ENCODE measurements at regions not wholly inside any gene's neighbourhood (a gene's known extent, or its start where the extent isn't known, plus 50 kb on each side); places are given as distances from the start of the nearest gene placed in this dataset.

DNA sequence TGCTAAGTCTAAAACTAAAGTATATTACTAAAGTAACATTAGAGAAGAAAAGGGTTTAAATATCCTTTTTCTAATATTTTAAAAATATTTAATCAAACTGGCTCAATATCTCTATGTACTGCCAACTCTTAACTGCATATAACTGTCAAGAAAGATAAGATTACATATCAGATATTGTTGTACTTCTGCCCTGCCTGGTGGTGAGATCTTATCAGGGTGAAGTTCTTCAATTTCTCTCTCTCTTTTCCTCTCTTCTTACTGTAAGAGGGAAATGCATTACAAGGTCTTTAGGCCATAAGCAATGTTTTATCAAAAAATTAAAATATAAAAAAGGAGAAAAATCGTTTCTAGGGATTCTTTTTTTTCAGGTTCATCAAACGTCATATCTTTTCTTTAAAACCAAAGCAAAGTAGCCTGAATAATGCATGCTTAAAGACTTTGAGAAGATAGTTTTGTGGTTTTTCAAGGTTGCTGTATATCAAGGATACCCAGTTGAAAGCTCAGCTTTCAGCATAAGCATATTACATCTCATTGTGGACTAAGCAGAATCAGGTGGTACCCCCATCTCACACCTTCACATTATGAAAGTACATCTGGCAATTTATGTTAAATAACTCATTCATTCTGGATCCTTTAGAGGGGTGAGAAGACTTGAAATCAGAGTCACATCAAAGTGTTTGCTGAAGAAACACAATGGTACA is 1625.7 kb upstream of the SLC10A2 start:
- TF ChIP-seq, protein P1, sequence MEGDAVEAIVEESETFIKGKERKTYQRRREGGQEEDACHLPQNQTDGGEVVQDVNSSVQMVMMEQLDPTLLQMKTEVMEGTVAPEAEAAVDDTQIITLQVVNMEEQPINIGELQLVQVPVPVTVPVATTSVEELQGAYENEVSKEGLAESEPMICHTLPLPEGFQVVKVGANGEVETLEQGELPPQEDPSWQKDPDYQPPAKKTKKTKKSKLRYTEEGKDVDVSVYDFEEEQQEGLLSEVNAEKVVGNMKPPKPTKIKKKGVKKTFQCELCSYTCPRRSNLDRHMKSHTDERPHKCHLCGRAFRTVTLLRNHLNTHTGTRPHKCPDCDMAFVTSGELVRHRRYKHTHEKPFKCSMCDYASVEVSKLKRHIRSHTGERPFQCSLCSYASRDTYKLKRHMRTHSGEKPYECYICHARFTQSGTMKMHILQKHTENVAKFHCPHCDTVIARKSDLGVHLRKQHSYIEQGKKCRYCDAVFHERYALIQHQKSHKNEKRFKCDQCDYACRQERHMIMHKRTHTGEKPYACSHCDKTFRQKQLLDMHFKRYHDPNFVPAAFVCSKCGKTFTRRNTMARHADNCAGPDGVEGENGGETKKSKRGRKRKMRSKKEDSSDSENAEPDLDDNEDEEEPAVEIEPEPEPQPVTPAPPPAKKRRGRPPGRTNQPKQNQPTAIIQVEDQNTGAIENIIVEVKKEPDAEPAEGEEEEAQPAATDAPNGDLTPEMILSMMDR (IDR thresholded peaks at IDR 0.05 in 2 of 3, conservative IDR thresholded peaks at IDR 0.05 in 1 of 3; ENCODE audit: borderline replicate concordance in 1 of 3, insufficient read depth in 1 of 3, low read depth in 2 of 3, low read length in 2 of 3) = no peak
- no peak for TF ChIP-seq EZH2 (IDR thresholded peaks at IDR 0.05)
- no peak for TF ChIP-seq SIN3A (IDR thresholded peaks at IDR 0.05; ENCODE audit: low read depth)
- no peak for TF ChIP-seq YY1 (IDR thresholded peaks at IDR 0.05; ENCODE audit: extremely low read depth, insufficient replicate concordance, low read depth, low read length)
- TF ChIP-seq EGR1 (IDR thresholded peaks at IDR 0.05; ENCODE audit: low read depth) = no peak
- no peak for TF ChIP-seq POLR2AphosphoS5 (IDR thresholded peaks at IDR 0.05; ENCODE audit: low read depth, low read length)
- no peak for TF ChIP-seq JUND (IDR thresholded peaks at IDR 0.05)

Measured in HCT116 (cell line).